C4-2B (cell line): ENCODE measurements at regions not wholly inside any gene's neighbourhood (a gene's known extent, or its start where the extent isn't known, plus 50 kb on each side); places are given as distances from the start of the nearest gene placed in this dataset.

Experiments
- ZFX ChIP-seq: fragments of 450-650 bp; IDR thresholded peaks from 2 replicates; pipeline ENCODE4 v1.6.1; 2017
- TF ChIP-seq, protein P1 (sequence below): fragments of 450-650 bp; conservative IDR thresholded peaks from 2 replicates; pipeline ENCODE4 v1.5.1; 2017; ENCODE audit warnings: mild to moderate bottlenecking

DNA sequence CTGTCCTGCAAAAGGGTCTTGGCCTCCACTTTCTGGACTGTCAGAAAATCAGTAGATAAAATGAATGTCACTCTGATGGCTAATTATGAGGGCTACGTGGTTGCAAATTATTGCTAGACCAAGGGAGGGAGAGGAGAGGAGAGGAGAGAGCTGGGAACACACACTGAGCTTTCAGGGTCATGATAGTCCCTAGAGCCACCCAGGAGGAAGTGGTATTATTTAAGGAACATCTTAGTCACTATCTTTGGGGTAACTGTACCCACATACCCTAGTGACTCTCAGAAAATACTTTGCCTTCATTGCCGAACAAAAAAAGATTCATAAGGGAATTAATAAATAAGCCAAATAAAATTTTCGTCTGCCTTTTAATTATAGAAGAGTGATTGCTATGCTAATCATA, 642.3 kb upstream of the CFAP20DC start:
- TF ChIP-seq, protein P1, sequence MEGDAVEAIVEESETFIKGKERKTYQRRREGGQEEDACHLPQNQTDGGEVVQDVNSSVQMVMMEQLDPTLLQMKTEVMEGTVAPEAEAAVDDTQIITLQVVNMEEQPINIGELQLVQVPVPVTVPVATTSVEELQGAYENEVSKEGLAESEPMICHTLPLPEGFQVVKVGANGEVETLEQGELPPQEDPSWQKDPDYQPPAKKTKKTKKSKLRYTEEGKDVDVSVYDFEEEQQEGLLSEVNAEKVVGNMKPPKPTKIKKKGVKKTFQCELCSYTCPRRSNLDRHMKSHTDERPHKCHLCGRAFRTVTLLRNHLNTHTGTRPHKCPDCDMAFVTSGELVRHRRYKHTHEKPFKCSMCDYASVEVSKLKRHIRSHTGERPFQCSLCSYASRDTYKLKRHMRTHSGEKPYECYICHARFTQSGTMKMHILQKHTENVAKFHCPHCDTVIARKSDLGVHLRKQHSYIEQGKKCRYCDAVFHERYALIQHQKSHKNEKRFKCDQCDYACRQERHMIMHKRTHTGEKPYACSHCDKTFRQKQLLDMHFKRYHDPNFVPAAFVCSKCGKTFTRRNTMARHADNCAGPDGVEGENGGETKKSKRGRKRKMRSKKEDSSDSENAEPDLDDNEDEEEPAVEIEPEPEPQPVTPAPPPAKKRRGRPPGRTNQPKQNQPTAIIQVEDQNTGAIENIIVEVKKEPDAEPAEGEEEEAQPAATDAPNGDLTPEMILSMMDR, result no peak
- TF ChIP-seq ZFX, result no peak
